ENCODE measurements at regions not wholly inside any gene's neighbourhood (a gene's known extent, or its start where the extent isn't known, plus 50 kb on each side); places are given as distances from the start of the nearest gene placed in this dataset.

DNA sequence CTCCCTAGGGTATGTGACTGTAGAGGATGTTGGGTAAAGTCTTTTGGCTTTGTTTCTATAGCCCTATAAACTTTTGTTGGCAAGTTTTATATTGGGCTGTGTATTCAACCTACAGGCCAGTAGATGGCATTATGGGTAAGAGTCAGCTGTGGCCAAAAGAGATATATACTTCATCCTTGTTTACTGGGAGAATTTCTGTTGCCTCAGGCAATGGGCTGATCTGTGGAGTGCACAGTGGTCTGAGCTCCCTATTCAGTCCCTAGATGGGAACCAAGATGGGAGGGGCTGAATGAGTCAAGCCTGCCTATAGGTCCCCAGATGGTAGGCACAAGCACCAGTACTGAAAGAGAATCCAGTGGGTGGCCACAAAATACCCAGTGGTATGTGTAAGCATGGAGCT, 580.6 kb downstream of the EPHA5 start:
- Histone ChIP-seq H3K27me3 (no peaks in the 10 kb centered on the region), H3K27ac (no peak overlapping the region), H3K36me3 (no peaks in the 10 kb centered on the region), H3K4me1 (no peaks in the 10 kb centered on the region), H3K4me3 (replicated peaks in 1 of 3) (no peak overlapping the region), H3K9me3 (no peaks in the 10 kb centered on the region)
- no peak for DNase-seq
- no peak for TF ChIP-seq POLR2A (IDR thresholded peaks at IDR 0.05)
- TF ChIP-seq, protein P1, sequence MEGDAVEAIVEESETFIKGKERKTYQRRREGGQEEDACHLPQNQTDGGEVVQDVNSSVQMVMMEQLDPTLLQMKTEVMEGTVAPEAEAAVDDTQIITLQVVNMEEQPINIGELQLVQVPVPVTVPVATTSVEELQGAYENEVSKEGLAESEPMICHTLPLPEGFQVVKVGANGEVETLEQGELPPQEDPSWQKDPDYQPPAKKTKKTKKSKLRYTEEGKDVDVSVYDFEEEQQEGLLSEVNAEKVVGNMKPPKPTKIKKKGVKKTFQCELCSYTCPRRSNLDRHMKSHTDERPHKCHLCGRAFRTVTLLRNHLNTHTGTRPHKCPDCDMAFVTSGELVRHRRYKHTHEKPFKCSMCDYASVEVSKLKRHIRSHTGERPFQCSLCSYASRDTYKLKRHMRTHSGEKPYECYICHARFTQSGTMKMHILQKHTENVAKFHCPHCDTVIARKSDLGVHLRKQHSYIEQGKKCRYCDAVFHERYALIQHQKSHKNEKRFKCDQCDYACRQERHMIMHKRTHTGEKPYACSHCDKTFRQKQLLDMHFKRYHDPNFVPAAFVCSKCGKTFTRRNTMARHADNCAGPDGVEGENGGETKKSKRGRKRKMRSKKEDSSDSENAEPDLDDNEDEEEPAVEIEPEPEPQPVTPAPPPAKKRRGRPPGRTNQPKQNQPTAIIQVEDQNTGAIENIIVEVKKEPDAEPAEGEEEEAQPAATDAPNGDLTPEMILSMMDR (IDR thresholded peaks at IDR 0.05), result peak in 1 of 6 experiments; percentile 12
- intact Hi-C loops (cut with DNase I), result no loop called here

DNA sequence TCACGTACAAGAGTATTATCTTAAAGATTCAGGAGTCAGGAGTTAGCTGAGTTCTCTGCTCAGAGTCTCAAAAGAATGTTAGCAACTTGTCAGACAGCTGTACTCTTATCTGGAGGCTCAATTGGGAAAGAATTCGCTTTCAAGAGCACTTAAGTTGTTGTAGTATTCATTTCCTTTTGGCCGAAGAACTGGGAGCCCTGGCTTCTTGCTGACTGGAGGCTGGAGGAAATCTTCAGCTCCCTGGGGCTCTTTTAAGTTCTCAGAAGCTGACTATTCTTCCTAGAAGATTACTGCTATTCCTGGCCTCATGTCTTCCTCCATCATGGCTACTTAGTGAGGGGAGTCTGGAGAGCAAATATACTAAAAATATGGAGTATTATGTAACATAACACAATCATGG, 587.2 kb downstream of the EPHA5 start:
- Histone ChIP-seq H3K36me3 (no peaks in the 10 kb centered on the region), H3K9me3 (no peaks in the 10 kb centered on the region), H3K4me3 (replicated peaks in 1 of 3) (no peak overlapping the region), H3K27me3 (no peaks in the 10 kb centered on the region), H3K4me1 (peaks cover 0 to 3% of the 10 kb centered on the region in 2 donors), H3K27ac (no peak overlapping the region)
- DNase-seq, result peak; percentile 40 to 55
- TF ChIP-seq, protein P1 (IDR thresholded peaks at IDR 0.05), result no peak
- TF ChIP-seq POLR2A (IDR thresholded peaks at IDR 0.05), result no peak
- 7 to 15% methylated on average over 3 of the region's 3 CpGs for WGBS, 2 donors
- intact Hi-C loops (cut with DNase I), result no loop called here

DNA sequence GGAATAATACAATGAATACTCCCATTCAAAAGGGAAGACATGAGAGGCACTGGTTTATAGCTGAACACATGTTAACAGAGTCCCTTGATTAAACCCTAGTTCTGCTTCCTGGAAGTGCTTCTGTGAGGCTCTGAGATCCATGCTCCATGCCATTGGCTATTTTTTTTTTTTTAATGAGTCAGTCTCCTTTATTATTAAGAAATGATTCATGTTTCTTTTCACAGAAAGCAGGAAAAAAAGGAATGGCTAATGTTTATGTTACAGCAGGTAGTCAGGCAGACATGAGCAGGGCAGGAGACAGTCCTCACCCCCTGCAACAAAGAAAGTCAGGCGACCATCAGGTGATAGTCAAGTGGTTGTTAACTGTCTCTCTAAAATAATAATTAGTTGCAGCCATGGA, 598.7 kb downstream of the EPHA5 start:
- Histone ChIP-seq H3K27me3 (no peaks in the 10 kb centered on the region), H3K27ac (no peak overlapping the region), H3K9me3 (no peaks in the 10 kb centered on the region), H3K36me3 (no peaks in the 10 kb centered on the region), H3K4me3 (replicated peaks in 1 of 3) (no peak overlapping the region), H3K4me1 (peaks cover 0 to 3% of the 10 kb centered on the region in 2 donors)
- no peak for TF ChIP-seq POLR2A (IDR thresholded peaks at IDR 0.05)
- TF ChIP-seq, protein P1 (IDR thresholded peaks at IDR 0.05), result no peak
- WGBS, 2 donors, result 21 to 28% methylated on average over 1 of the region's 1 CpG
- intact Hi-C loops (cut with DNase I), result no loop called here
- DNase-seq, result no peak

- Histone ChIP-seq H3K4me3 (replicated peaks in 1 of 3) (no peak overlapping the region), H3K27ac (no peak overlapping the region), H3K36me3 (no peaks in the 10 kb centered on the region), H3K27me3 (no peaks in the 10 kb centered on the region), H3K4me1 (peaks cover 0 to 3% of the 10 kb centered on the region in 2 donors), H3K9me3 (no peaks in the 10 kb centered on the region)
- TF ChIP-seq POLR2A (IDR thresholded peaks at IDR 0.05), result no peak
- TF ChIP-seq, protein P1 (IDR thresholded peaks at IDR 0.05), result no peak
- no peak for DNase-seq
- 83 to 100% methylated on average over 4 to 6 of the region's 6 CpGs for WGBS, 2 donors
- intact Hi-C loops (cut with DNase I), result no loop called here
Observed at GRCh38 chr4:65069177-65069576, 601.1 kb downstream of the EPHA5 start.

- H3K4me3 ChIP-seq (replicated peaks in 1 of 3), result no peak overlapping the region
- DNase-seq, result no peak
- TF ChIP-seq, protein P1 (IDR thresholded peaks at IDR 0.05), result no peak
- TF ChIP-seq POLR2A (IDR thresholded peaks at IDR 0.05), result no peak
- intact Hi-C loops (cut with DNase I), result no loop called here
- no peaks in the 10 kb centered on the region for H3K4me1 ChIP-seq
- H3K27ac ChIP-seq, result no peak overlapping the region
- no peaks in the 10 kb centered on the region for H3K36me3 ChIP-seq
- no peaks in the 10 kb centered on the region for H3K9me3 ChIP-seq
- H3K27me3 ChIP-seq, result no peaks in the 10 kb centered on the region
Observed at GRCh38 chr4:65066106-65066505, 604.2 kb downstream of the EPHA5 start.
